B cell (primary cell): ENCODE measurements at regions not wholly inside any gene's neighbourhood (a gene's known extent, or its start where the extent isn't known, plus 50 kb on each side); places are given as distances from the start of the nearest gene placed in this dataset. TPM values are rescaled to one million over a fixed set of nuclear protein-coding genes. Genes with fewer than 3 reads are reported as not detected.

ENCODE experiments used
- small RNA-seq: library from RNA; depleted of rRNA; stranded (forward); fragments of <200 nt; gene quantifications from one replicate; pipeline ENCODE3, GENCODE V24; 2012; ENCODE audit warnings: low replicate concordance, low read depth; ENCODE audit not compliant: insufficient read length

Small RNA genes in the stretch of these regions (small RNA-seq; reads per million reads assigned to genes)
- not detected for gene AL591926.1
- not detected for gene AL591926.4
- gene AL591926.5: not detected
- not detected for gene AL591926.6
- gene AL591926.8: not detected
- gene AL591926.9: not detected
- gene RF00019: not detected
- gene RF00156: not detected
- gene RN7SL565P: not detected
